ENCODE measurements at regions not wholly inside any gene's neighbourhood (a gene's known extent, or its start where the extent isn't known, plus 50 kb on each side); places are given as distances from the start of the nearest gene placed in this dataset.

- peaks cover 0 to 4% of the 10 kb centered on the region in 2 donors for H3K4me1 Mint-ChIP-seq (ENCODE audit: low read depth in 2 of 2)
- no peak overlapping the region for H3K27ac Mint-ChIP-seq
- H3K27me3 Mint-ChIP-seq: peaks cover 10 to 12% of the 10 kb centered on the region in 2 donors
- H3K4me3 Mint-ChIP-seq: no peak overlapping the region
- DNase-seq (ENCODE audit: low spot score) (no peak), ATAC-seq (no peak)
- H3K36me3 Mint-ChIP-seq: peaks cover 5% of the 10 kb centered on the region
- peaks cover 3% of the 10 kb centered on the region for H3K9me3 Mint-ChIP-seq
Measured at GRCh38 chr2:216569765-216570164, 63.5 kb upstream of the IGFBP2 start.

GRCh38 chr2:216570357-216570756 lies 62.9 kb upstream of the IGFBP2 start:
- peaks cover 5% of the 10 kb centered on the region for H3K36me3 Mint-ChIP-seq
- DNase-seq (ENCODE audit: low spot score) (no peak), ATAC-seq (no peak)
- H3K4me3 Mint-ChIP-seq: no peak overlapping the region
- peaks cover 10 to 11% of the 10 kb centered on the region in 2 donors for H3K27me3 Mint-ChIP-seq
- H3K27ac Mint-ChIP-seq: no peak overlapping the region
- H3K9me3 Mint-ChIP-seq: peaks cover 3% of the 10 kb centered on the region
- peaks cover under 1 to 4% of the 10 kb centered on the region in 2 donors for H3K4me1 Mint-ChIP-seq (ENCODE audit: low read depth in 2 of 2)

- H3K4me3 Mint-ChIP-seq: no peak overlapping the region
- peaks cover 3% of the 10 kb centered on the region for H3K9me3 Mint-ChIP-seq
- H3K4me1 Mint-ChIP-seq (ENCODE audit: low read depth in 2 of 2): peaks cover 4 to 5% of the 10 kb centered on the region in 2 donors
Measured at GRCh38 chr2:216571178-216571908, 61.9 kb upstream of the IGFBP2 start.

GRCh38 chr2:216571909-216572513 lies 61.2 kb upstream of the IGFBP2 start:
- ATAC-seq: no peak
- Mint-ChIP-seq H3K27me3 (peaks cover 6 to 9% of the 10 kb centered on the region in 2 donors), H3K9me3 (peaks cover 3% of the 10 kb centered on the region), H3K4me1 (ENCODE audit: low read depth in 2 of 2) (peaks cover 11% of the 10 kb centered on the region in 2 donors), H3K4me3 (no peak overlapping the region), H3K36me3 (peaks cover 5% of the 10 kb centered on the region), H3K27ac (no peak overlapping the region)
- no peak for DNase-seq (ENCODE audit: low spot score)

More at GRCh38 chr2:216571178-216571908, 61.9 kb upstream of the IGFBP2 start:
- Mint-ChIP-seq H3K27me3 (peaks cover 6 to 10% of the 10 kb centered on the region in 2 donors), H3K27ac (no peak overlapping the region), H3K36me3 (peaks cover 5% of the 10 kb centered on the region)
- DNase-seq (ENCODE audit: low spot score) (no peak), ATAC-seq (no peak)

GRCh38 chr2:216572582-216573578 lies 60.3 kb upstream of the IGFBP2 start:
- H3K27me3 Mint-ChIP-seq: peaks cover 6 to 8% of the 10 kb centered on the region in 2 donors
- ATAC-seq (no peak), DNase-seq (ENCODE audit: low spot score) (no peak)
- no peak overlapping the region for H3K4me3 Mint-ChIP-seq
- H3K36me3 Mint-ChIP-seq: peaks cover 5% of the 10 kb centered on the region
- peaks cover 16 to 18% of the 10 kb centered on the region in 2 donors for H3K4me1 Mint-ChIP-seq (ENCODE audit: low read depth in 2 of 2)
- H3K27ac Mint-ChIP-seq: no peak overlapping the region
- peaks cover 3% of the 10 kb centered on the region for H3K9me3 Mint-ChIP-seq

GRCh38 chr2:216574046-216574445 lies 59.2 kb upstream of the IGFBP2 start:
- Mint-ChIP-seq H3K4me1 (ENCODE audit: low read depth in 2 of 2) (peaks cover 23 to 26% of the 10 kb centered on the region in 2 donors), H3K9me3 (peaks cover 3% of the 10 kb centered on the region), H3K36me3 (peaks cover 5% of the 10 kb centered on the region), H3K27me3 (peaks cover 2 to 9% of the 10 kb centered on the region in 2 donors), H3K4me3 (no peak overlapping the region), H3K27ac (no peak overlapping the region)
- ATAC-seq (no peak), DNase-seq (ENCODE audit: low spot score) (no peak)

- Mint-ChIP-seq H3K27me3 (peaks cover 0 to 6% of the 10 kb centered on the region in 2 donors), H3K36me3 (peaks cover 5% of the 10 kb centered on the region), H3K9me3 (peaks cover 3% of the 10 kb centered on the region), H3K4me1 (ENCODE audit: low read depth in 2 of 2) (peaks cover 23 to 26% of the 10 kb centered on the region in 2 donors), H3K27ac (no peak overlapping the region), H3K4me3 (no peak overlapping the region)
- ATAC-seq (no peak), DNase-seq (ENCODE audit: low spot score) (no peak)
Measured at GRCh38 chr2:216574586-216574985, 58.6 kb upstream of the IGFBP2 start.

GRCh38 chr2:216575465-216575864 lies 57.8 kb upstream of the IGFBP2 start:
- H3K27me3 Mint-ChIP-seq: peaks cover 0 to 9% of the 10 kb centered on the region in 2 donors
- peaks cover 3% of the 10 kb centered on the region for H3K9me3 Mint-ChIP-seq
- DNase-seq (ENCODE audit: low spot score): no peak
- H3K36me3 Mint-ChIP-seq: peaks cover 5% of the 10 kb centered on the region
- H3K4me1 Mint-ChIP-seq (ENCODE audit: low read depth in 2 of 2): peaks cover 23 to 26% of the 10 kb centered on the region in 2 donors
- ATAC-seq: no peak
- H3K27ac Mint-ChIP-seq: no peak overlapping the region
- no peak overlapping the region for H3K4me3 Mint-ChIP-seq

GRCh38 chr2:216576616-216577015 lies 56.6 kb upstream of the IGFBP2 start:
- Mint-ChIP-seq H3K36me3 (no peaks in the 10 kb centered on the region), H3K9me3 (no peaks in the 10 kb centered on the region), H3K4me1 (ENCODE audit: low read depth in 2 of 2) (peaks cover 23 to 26% of the 10 kb centered on the region in 2 donors), H3K27me3 (peaks cover 0 to 8% of the 10 kb centered on the region in 2 donors), H3K4me3 (no peak overlapping the region), H3K27ac (no peak overlapping the region)
- DNase-seq (ENCODE audit: low spot score) (no peak), ATAC-seq (no peak)

GRCh38 chr2:216578325-216578724 lies 54.9 kb upstream of the IGFBP2 start:
- Mint-ChIP-seq H3K9me3 (no peaks in the 10 kb centered on the region), H3K27me3 (peaks cover 9 to 17% of the 10 kb centered on the region in 2 donors), H3K27ac (no peak overlapping the region), H3K4me1 (ENCODE audit: low read depth in 2 of 2) (peaks cover 23 to 26% of the 10 kb centered on the region in 2 donors), H3K4me3 (no peak overlapping the region), H3K36me3 (no peaks in the 10 kb centered on the region)
- DNase-seq (ENCODE audit: low spot score): no peak
- ATAC-seq: no peak

- DNase-seq (ENCODE audit: low spot score) (no peak), ATAC-seq (no peak)
- no peak overlapping the region for H3K4me3 Mint-ChIP-seq
Measured at GRCh38 chr2:216583147-216583546, 50.1 kb upstream of the IGFBP2 start.

More at GRCh38 chr2:216583147-216583546, 50.1 kb upstream of the IGFBP2 start:
- Mint-ChIP-seq H3K9me3 (no peaks in the 10 kb centered on the region), H3K36me3 (no peaks in the 10 kb centered on the region), H3K27me3 (peaks cover 18 to 27% of the 10 kb centered on the region in 2 donors), H3K4me1 (ENCODE audit: low read depth in 2 of 2) (peaks cover 7% of the 10 kb centered on the region in 2 donors), H3K27ac (no peak overlapping the region)
